Smooth muscle cell (in vitro differentiated cells): ENCODE measurements at regions not wholly inside any gene's neighbourhood (a gene's known extent, or its start where the extent isn't known, plus 50 kb on each side); places are given as distances from the start of the nearest gene placed in this dataset.

Source experiments
- DNase-seq: peaks from one replicate; lab custom pipeline; 2025; ENCODE audit not compliant: unreplicated experiment; lab: John Stamatoyannopoulos, UW
- H2AFZ ChIP-seq: fragments of 200-600 bp; sonication (generic); 2 replicates; pipeline ENCODE4 v1.6.0; 2016; ENCODE audit warnings: antibody characterized with exemption, low read depth, mild to moderate bottlenecking
- H3F3A ChIP-seq: fragments of 200-600 bp; sonication (generic); 2 replicates; pipeline ENCODE4 v1.6.0; 2017; ENCODE audit warnings: antibody characterized with exemption, low read depth
- H3K27ac ChIP-seq: fragments of 200-600 bp; sonication (generic); 2 replicates; pipeline ENCODE4 v1.5.1; 2016; ENCODE audit warnings: low read depth, mild to moderate bottlenecking
- H3K27me3 ChIP-seq: fragments of 200-600 bp; sonication (generic); 2 replicates; pipeline ENCODE4 v1.6.1; 2016; ENCODE audit warnings: low read depth, mild to moderate bottlenecking
- H3K36me3 ChIP-seq: fragments of 200-600 bp; sonication (generic); 2 replicates; pipeline ENCODE4 v1.5.1; 2016; ENCODE audit warnings: low read depth
- H3K4me1 ChIP-seq: fragments of 200-600 bp; sonication (generic); 2 replicates; pipeline ENCODE4 v1.5.1; 2016; ENCODE audit warnings: low read depth
- H3K4me2 ChIP-seq: fragments of 200-600 bp; sonication (generic); 2 replicates; pipeline ENCODE4 v1.6.0; 2016; ENCODE audit warnings: mild to moderate bottlenecking
- H3K4me3 ChIP-seq: fragments of 200-600 bp; sonication (generic); 2 replicates; pipeline ENCODE4 v1.5.1; 2016; ENCODE audit warnings: mild to moderate bottlenecking
- H3K79me2 ChIP-seq: fragments of 200-600 bp; sonication (generic); 2 replicates; pipeline ENCODE4 v1.6.0; 2016; ENCODE audit warnings: low read depth, mild to moderate bottlenecking
- H3K9ac ChIP-seq: fragments of 200-600 bp; sonication (generic); 2 replicates; pipeline ENCODE4 v1.6.0; 2016; ENCODE audit warnings: low read depth
- H3K9me3 ChIP-seq: fragments of 200-600 bp; sonication (generic); replicated peaks from 2 replicates; pipeline ENCODE4 v1.5.1; 2016; ENCODE audit warnings: low read depth
- H4K20me1 ChIP-seq: fragments of 200-600 bp; sonication (generic); 2 replicates; pipeline ENCODE4 v1.6.0; 2016; ENCODE audit warnings: low read depth
- CTCF ChIP-seq: fragments of 200-600 bp; sonication (generic); IDR thresholded peaks from 2 replicates; pipeline ENCODE4 v1.5.1; 2017; ENCODE audit warnings: borderline replicate concordance, mild to moderate bottlenecking, antibody characterized with exemption; ENCODE audit not compliant: insufficient read depth, poor library complexity, severe bottlenecking
- WGBS: methylation state at CpG from one replicate; pipeline ENCODE4 v1.1.7; 2016; ENCODE audit warnings: low lambda C conversion rate; 5-methylcytosine and 5-hydroxymethylcytosine counted together

- DNase-seq = no peak
- H3F3A ChIP-seq = no peaks in the 10 kb centered on the region
- no peak overlapping the region for H3K9ac ChIP-seq
- no peaks in the 10 kb centered on the region for H3K4me1 ChIP-seq
- H3K36me3 ChIP-seq = no peaks in the 10 kb centered on the region
- H3K79me2 ChIP-seq = no peaks in the 10 kb centered on the region
- H3K4me3 ChIP-seq = no peak overlapping the region
- H3K27ac ChIP-seq = no peak overlapping the region
- H3K27me3 ChIP-seq = no peaks in the 10 kb centered on the region
- H2AFZ ChIP-seq = no peak overlapping the region
- H3K9me3 ChIP-seq = no peaks in the 10 kb centered on the region
- no peak for TF ChIP-seq CTCF
- no peak overlapping the region for H3K4me2 ChIP-seq
- H4K20me1 ChIP-seq = no peaks in the 10 kb centered on the region
- WGBS = 96% methylated on average over 1 of the region's 1 CpG
These were observed 101.3 kb upstream of the LRRC3B start for GRCh38 chr3:26521261-26521660.

- WGBS = 83% methylated on average over 1 of the region's 1 CpG
These were observed 99.7 kb upstream of the LRRC3B start for GRCh38 chr3:26522919-26523318.

GRCh38 chr3:26525013-26525412 is 97.6 kb upstream of the LRRC3B start:
- Histone ChIP-seq H3K36me3 (no peaks in the 10 kb centered on the region), H3F3A (no peaks in the 10 kb centered on the region), H3K79me2 (no peaks in the 10 kb centered on the region), H2AFZ (no peak overlapping the region), H3K4me1 (no peaks in the 10 kb centered on the region), H4K20me1 (no peaks in the 10 kb centered on the region), H3K9ac (no peak overlapping the region), H3K4me2 (no peak overlapping the region), H3K9me3 (no peaks in the 10 kb centered on the region), H3K27me3 (no peaks in the 10 kb centered on the region), H3K27ac (no peak overlapping the region), H3K4me3 (no peak overlapping the region)
- 68% methylated on average over 2 of the region's 2 CpGs for WGBS
- no peak for TF ChIP-seq CTCF
- DNase-seq = no peak

More at GRCh38 chr3:26522919-26523318, 99.7 kb upstream of the LRRC3B start:
- no peaks in the 10 kb centered on the region for H3K36me3 ChIP-seq
- H3K9ac ChIP-seq = no peak overlapping the region
- DNase-seq = no peak
- H2AFZ ChIP-seq = no peak overlapping the region
- H3F3A ChIP-seq = no peaks in the 10 kb centered on the region
- H3K79me2 ChIP-seq = no peaks in the 10 kb centered on the region
- no peak overlapping the region for H3K27ac ChIP-seq
- H4K20me1 ChIP-seq = no peaks in the 10 kb centered on the region
- H3K9me3 ChIP-seq = no peaks in the 10 kb centered on the region
- no peak overlapping the region for H3K4me2 ChIP-seq
- H3K27me3 ChIP-seq = no peaks in the 10 kb centered on the region
- H3K4me1 ChIP-seq = no peaks in the 10 kb centered on the region
- TF ChIP-seq CTCF = no peak
- H3K4me3 ChIP-seq = no peak overlapping the region

GRCh38 chr3:26535151-26535550 is 87.4 kb upstream of the LRRC3B start:
- Histone ChIP-seq H3K9ac (no peak overlapping the region), H3K4me3 (no peak overlapping the region), H2AFZ (no peak overlapping the region), H3K79me2 (no peaks in the 10 kb centered on the region), H3K9me3 (no peaks in the 10 kb centered on the region), H3K4me2 (no peak overlapping the region), H3K36me3 (no peaks in the 10 kb centered on the region), H4K20me1 (no peaks in the 10 kb centered on the region), H3F3A (no peaks in the 10 kb centered on the region), H3K27me3 (no peaks in the 10 kb centered on the region), H3K4me1 (no peaks in the 10 kb centered on the region), H3K27ac (no peak overlapping the region)
- no peak for TF ChIP-seq CTCF
- 14% methylated on average over 2 of the region's 2 CpGs for WGBS
- DNase-seq = no peak
